T-cell (primary cell): ENCODE measurements at regions not wholly inside any gene's neighbourhood (a gene's known extent, or its start where the extent isn't known, plus 50 kb on each side); places are given as distances from the start of the nearest gene placed in this dataset.

Experiments
- ATAC-seq, 4 experiments: fragments of 200-7000 bp in 3 of 4; fragments of 150-1000 bp in 1 of 4; cut with Tn5 transposase; replicated peaks in 1 of 4; 1 replicate in 3 of 4; 2 replicates in 1 of 4; pipeline ENCODE4 v1.10.0; 2021; ENCODE audit warnings: moderate library complexity in 3 of 4, mild to moderate bottlenecking in 2 of 4, moderate number of reproducible peaks in 1 of 4
- CTCF ChIA-PET, 2 donors: fragments of 300-600 bp; sonication (Branson Sonifier 250); formaldehyde crosslinking; loops; one replicate each; lab custom pipeline; 2022; ENCODE audit warnings: antibody characterized with exemption in 2 of 2; lab: Charles Lee
- POLR2A ChIA-PET, 2 donors: fragments of 300-600 bp; sonication (Branson Sonifier 250); formaldehyde crosslinking; loops; one replicate each; lab custom pipeline; 2022; ENCODE audit warnings: antibody characterized with exemption in 2 of 2; lab: Charles Lee
- DNase-seq, 35 experiments: peaks; one replicate each; pipeline versions ENCODE4 v3.0.0 to v3.0.0-alpha.2; 2013 to 2023
- H3K27ac ChIP-seq: one replicate; pipeline ENCODE4 v1.5.1; 2013; ENCODE audit warnings: low read length
- H3K27me3 ChIP-seq, 2 experiments: replicated peaks in 1 of 2; 1 replicate in 1 of 2; 2 replicates in 1 of 2; pipeline versions ENCODE4 v1.6.1 to v1.7.0; 2013; ENCODE audit warnings: low read length in 1 of 2, mixed read lengths in 1 of 2; ENCODE audit not compliant: control insufficient read depth in 2 of 2, insufficient read depth in 2 of 2; ENCODE audit errors: extremely low read depth in 1 of 2
- H3K36me3 ChIP-seq, 2 donors: 1 replicate in 1 of 2; 2 replicates in 1 of 2; pipeline versions ENCODE4 v1.6.1 to v1.7.0; 2013; ENCODE audit warnings: low read length in 1 of 2; ENCODE audit not compliant: control insufficient read depth in 2 of 2, insufficient read depth in 1 of 2; ENCODE audit errors: extremely low read depth in 1 of 2
- H3K4me1 ChIP-seq, 2 experiments: 1 replicate in 1 of 2; 2 replicates in 1 of 2; pipeline versions ENCODE4 v1.6.1 to v1.7.0; 2013; ENCODE audit warnings: low read length in 2 of 2, mixed read lengths in 1 of 2; ENCODE audit not compliant: insufficient read depth in 2 of 2, control insufficient read depth in 1 of 2; ENCODE audit errors: extremely low read depth in 1 of 2
- H3K4me3 ChIP-seq, 2 donors: 1 replicate in 1 of 2; 2 replicates in 1 of 2; pipeline versions ENCODE4 v1.5.1 to v1.7.0; 2013; ENCODE audit warnings: mild to moderate bottlenecking in 2 of 2, low read length in 1 of 2, moderate library complexity in 1 of 2; ENCODE audit not compliant: control insufficient read depth in 1 of 2; ENCODE audit errors: extremely low read depth in 1 of 2
- H3K9me3 ChIP-seq: 2 replicates; pipeline ENCODE4 v1.7.0; 2013
- H3K27ac Mint-ChIP-seq, 2 donors: one replicate each; pipeline ENCODE4 v1.8.0; 2020 to 2021; ENCODE audit warnings: mild to moderate bottlenecking in 2 of 2, mixed read lengths in 2 of 2
- H3K27me3 Mint-ChIP-seq, 2 donors: one replicate each; pipeline ENCODE4 v1.8.0; 2021 to 2022; ENCODE audit warnings: mixed read lengths in 2 of 2
- H3K36me3 Mint-ChIP-seq: one replicate; pipeline ENCODE4 v1.8.0; 2021; ENCODE audit warnings: mixed read lengths
- H3K4me1 Mint-ChIP-seq, 3 donors: one replicate each; pipeline ENCODE4 v1.8.0; 2020 to 2022; ENCODE audit warnings: mixed read lengths in 3 of 3, mild to moderate bottlenecking in 1 of 3
- H3K4me3 Mint-ChIP-seq, 3 donors: one replicate each; pipeline ENCODE4 v1.8.0; 2020 to 2022; ENCODE audit warnings: mild to moderate bottlenecking in 3 of 3, mixed read lengths in 3 of 3, moderate library complexity in 3 of 3
- H3K9me3 Mint-ChIP-seq, 3 donors: one replicate each; pipeline ENCODE4 v1.8.0; 2020 to 2022; ENCODE audit warnings: mixed read lengths in 3 of 3
- WGBS: methylation state at CpG from one replicate; pipeline ENCODE4 v1.1.5; 2013; ENCODE audit warnings: missing lambda C conversion rate; ENCODE audit not compliant: insufficient coverage; 5-methylcytosine and 5-hydroxymethylcytosine counted together

- no peaks in the 10 kb centered on the region for H3K27me3 ChIP-seq
- Mint-ChIP-seq H3K27me3 (peaks cover 2 to 3% of the 10 kb centered on the region in 2 donors), H3K4me1 (peaks cover 6 to 11% (median 8%) of the 10 kb centered on the region in 3 donors), H3K27ac (no peak overlapping the region), H3K9me3 (peaks cover 0 to 7% (median 6%) of the 10 kb centered on the region in 3 donors), H3K4me3 (no peak overlapping the region), H3K36me3 (no peaks in the 10 kb centered on the region)
- H3K9me3 ChIP-seq = no peaks in the 10 kb centered on the region
- 90% methylated on average over 5 of the region's 7 CpGs for WGBS
- ChIA-PET POLR2A (no interaction called here), CTCF (interaction anchor here in 1 of 2 donors (1.3 kb wide), 1 partner anchor 108 kb away, joined by 3 read pairs; no protein-coding TSS in a partner anchor)
- H3K36me3 ChIP-seq = no peaks in the 10 kb centered on the region
- no peak overlapping the region for H3K4me3 ChIP-seq
- no peak for DNase-seq
- no peak overlapping the region for H3K27ac ChIP-seq
- no peaks in the 10 kb centered on the region for H3K4me1 ChIP-seq
- no peak for ATAC-seq
Observed at GRCh38 chr4:89363786-89364185, 56.2 kb upstream of the GPRIN3 start.

- ChIA-PET POLR2A (no interaction called here), CTCF (no interaction called here)
- no peaks in the 10 kb centered on the region for H3K9me3 ChIP-seq
- no peaks in the 10 kb centered on the region for H3K27me3 ChIP-seq
- no peaks in the 10 kb centered on the region for H3K4me1 ChIP-seq
- no peaks in the 10 kb centered on the region for H3K4me1 Mint-ChIP-seq
- H3K27ac ChIP-seq = no peak overlapping the region
- H3K4me3 ChIP-seq = no peak overlapping the region
- no peaks in the 10 kb centered on the region for H3K36me3 ChIP-seq
- WGBS = 93% methylated on average over 3 of the region's 9 CpGs
- peaks cover 2 to 3% of the 10 kb centered on the region in 2 donors for H3K27me3 Mint-ChIP-seq
- no peak overlapping the region for H3K4me3 Mint-ChIP-seq
- no peak overlapping the region for H3K27ac Mint-ChIP-seq
- no peak for DNase-seq
- H3K36me3 Mint-ChIP-seq = no peaks in the 10 kb centered on the region
- ATAC-seq = no peak
- H3K9me3 Mint-ChIP-seq = no peaks in the 10 kb centered on the region
Observed at GRCh38 chr4:89358935-89359638, 51.5 kb upstream of the GPRIN3 start.

- POLR2A ChIA-PET = interaction anchor here in 1 of 2 donors (0.6 kb wide), 1 partner anchor 1484 kb away, joined by 7 read pairs; no protein-coding TSS in a partner anchor
- CTCF ChIA-PET = interaction anchor here in 1 of 2 donors (0.7 kb wide), 1 partner anchor 132 kb away, joined by 3 read pairs; no protein-coding TSS in a partner anchor
- H3K36me3 Mint-ChIP-seq = no peaks in the 10 kb centered on the region
Observed at GRCh38 chr4:89357787-89358186, 50.2 kb upstream of the GPRIN3 start.

More at GRCh38 chr4:89357787-89358186, 50.2 kb upstream of the GPRIN3 start:
- ATAC-seq = no peak
- Histone ChIP-seq H3K36me3 (no peaks in the 10 kb centered on the region), H3K4me3 (no peak overlapping the region), H3K27ac (no peak overlapping the region), H3K9me3 (no peaks in the 10 kb centered on the region), H3K27me3 (no peaks in the 10 kb centered on the region), H3K4me1 (no peaks in the 10 kb centered on the region)
- DNase-seq = no peak
- Mint-ChIP-seq H3K4me1 (no peaks in the 10 kb centered on the region), H3K9me3 (no peaks in the 10 kb centered on the region), H3K27me3 (peaks cover 0 to 2% of the 10 kb centered on the region in 2 donors), H3K4me3 (no peak overlapping the region), H3K27ac (no peak overlapping the region)
- WGBS = no CpG with 5 or more reads among the region's 3 CpGs
